Right lobe of liver (tissue), 6 donors: ENCODE measurements at regions not wholly inside any gene's neighbourhood (a gene's known extent, or its start where the extent isn't known, plus 50 kb on each side); places are given as distances from the start of the nearest gene placed in this dataset.

ENCODE experiments used
- ATAC-seq, 4 donors: fragments of 200-7000 bp; cut with Tn5 transposase; one replicate each; pipeline ENCODE4 v1.9.1; 2020; ENCODE audit warnings: mild to moderate bottlenecking in 4 of 4, moderate library complexity in 4 of 4
- DNase-seq, 3 donors: peaks; one replicate each; pipeline ENCODE4 v3.0.0-alpha.2; 2020
- H3K27ac ChIP-seq, 3 donors: fragments of 200-600 bp; one replicate each; pipeline ENCODE4 v1.8.0; 2022
- H3K27me3 ChIP-seq, 2 donors: fragments of 200-600 bp; one replicate each; pipeline ENCODE4 v1.8.0; 2022
- H3K36me3 ChIP-seq, 4 donors: fragments of 200-600 bp; sonication (generic) in 1 of 4; one replicate each; pipeline versions ENCODE4 v1.5.1 to v1.8.0; 2017 to 2022; ENCODE audit warnings: control low read depth in 1 of 4
- H3K4me1 ChIP-seq, 4 donors: fragments of 200-600 bp; sonication (generic) in 1 of 4; one replicate each; pipeline versions ENCODE4 v1.5.1 to v1.8.0; 2017 to 2022; ENCODE audit warnings: control low read depth in 1 of 4
- H3K4me3 ChIP-seq, 3 donors: fragments of 200-600 bp; one replicate each; pipeline ENCODE4 v1.8.0; 2022
- H3K9me3 ChIP-seq, 4 donors: fragments of 200-600 bp; sonication (generic) in 1 of 4; one replicate each; pipeline versions ENCODE4 v1.5.1 to v1.8.0; 2017 to 2022; ENCODE audit warnings: control low read depth in 1 of 4
- CTCF ChIP-seq, 4 donors: fragments of 200-600 bp in 3 of 4; fragments of 450-650 bp in 1 of 4; IDR thresholded peaks; one replicate each; pipeline versions ENCODE4 v1.5.1 to v1.8.0; 2016 to 2022; ENCODE audit warnings: antibody characterized with exemption in 4 of 4, mild to moderate bottlenecking in 2 of 4
- POLR2A ChIP-seq: fragments of 450-650 bp; IDR thresholded peaks from one replicate; pipeline ENCODE4 v1.6.1; 2017; ENCODE audit warnings: antibody characterized with exemption, mild to moderate bottlenecking
- WGBS: methylation state at CpG from one replicate; pipeline ENCODE4 v1.1.6; 2018; ENCODE audit warnings: low coverage, low lambda C conversion rate; ENCODE audit not compliant: insufficient coverage; ENCODE audit errors: missing lambda C conversion rate; 5-methylcytosine and 5-hydroxymethylcytosine counted together
- intact Hi-C, 2 donors: fragments of 100-400 bp; cut with DNase I; formaldehyde crosslinking; loops; one replicate each; pipeline versions ENCODE4 v1.11.2 to v1.14.1; 2022
- donor health status: DM: no; HTN: yes; CAD: no.
- donor health status: DM: no; HTN: no; CAD: no.
- donor health status: DM: no; HTN: no; CAD: no.
- donor health status: DM: no; HTN: yes; CAD: no.
- donor health status: DM: no; HTN: yes; CAD: no.

- TF ChIP-seq CTCF (IDR thresholded peaks at IDR 0.05) (no peak), POLR2A (no peak)
- no peaks in the 10 kb centered on the region for H3K27me3 ChIP-seq
- WGBS, result 80% methylated on average over 1 of the region's 2 CpGs
- H3K4me3 ChIP-seq, result no peak overlapping the region
- H3K36me3 ChIP-seq, result no peaks in the 10 kb centered on the region
- H3K9me3 ChIP-seq, result no peaks in the 10 kb centered on the region
- no peak overlapping the region for H3K27ac ChIP-seq
- H3K4me1 ChIP-seq, result peaks cover 0 to 27% (median 4%) of the 10 kb centered on the region in 4 donors
- DNase-seq, result peak in 1 of 3 donors; percentile 11
- intact Hi-C loops, result no loop called here
- no peak for ATAC-seq
These were observed 211.3 kb upstream of the HAAO start for GRCh38 chr2:43003702-43004101.

- Histone ChIP-seq H3K4me3 (no peak overlapping the region), H3K9me3 (no peaks in the 10 kb centered on the region), H3K27me3 (no peaks in the 10 kb centered on the region), H3K27ac (no peak overlapping the region), H3K36me3 (no peaks in the 10 kb centered on the region), H3K4me1 (peaks cover 0 to 25% (median 4%) of the 10 kb centered on the region in 4 donors)
- 85% methylated on average over 2 of the region's 5 CpGs for WGBS
- no peak for ATAC-seq
- no peak for TF ChIP-seq POLR2A
- TF ChIP-seq CTCF (IDR thresholded peaks at IDR 0.05), result no peak
- DNase-seq, result peak in 1 of 3 donors; percentile 30
- intact Hi-C loops, result no loop called here
These were observed 209.5 kb upstream of the HAAO start for GRCh38 chr2:43001787-43002468.

- no peak overlapping the region for H3K4me3 ChIP-seq
- no peaks in the 10 kb centered on the region for H3K27me3 ChIP-seq
- DNase-seq, result no peak
- H3K4me1 ChIP-seq, result peaks cover 0 to 16% (median 2%) of the 10 kb centered on the region in 4 donors
- intact Hi-C loops, result no loop called here
- WGBS, result 100% methylated on average over 2 of the region's 4 CpGs
- H3K36me3 ChIP-seq, result no peaks in the 10 kb centered on the region
- H3K9me3 ChIP-seq, result no peaks in the 10 kb centered on the region
- no peak overlapping the region for H3K27ac ChIP-seq
- no peak for TF ChIP-seq POLR2A
- TF ChIP-seq CTCF (IDR thresholded peaks at IDR 0.05), result no peak
- no peak for ATAC-seq
These were observed 208.6 kb upstream of the HAAO start for GRCh38 chr2:43001055-43001378.

- Histone ChIP-seq H3K9me3 (no peaks in the 10 kb centered on the region), H3K27ac (no peak overlapping the region), H3K27me3 (no peaks in the 10 kb centered on the region), H3K4me3 (no peak overlapping the region), H3K36me3 (no peaks in the 10 kb centered on the region), H3K4me1 (peaks cover 0 to 10% (median 0%) of the 10 kb centered on the region in 4 donors)
- peak in 1 of 3 donors; percentile 37 for DNase-seq
- no CpG with 5 or more reads among the region's 25 CpGs for WGBS
- peak in 1 of 4 donors; percentile 11 for ATAC-seq
- intact Hi-C loops, result no loop called here
- no peak for TF ChIP-seq POLR2A
- TF ChIP-seq CTCF (IDR thresholded peaks at IDR 0.05), result no peak
These were observed 208.1 kb upstream of the HAAO start for GRCh38 chr2:43000242-43001054.
